Ishikawa (cell line): ENCODE measurements at regions not wholly inside any gene's neighbourhood (a gene's known extent, or its start where the extent isn't known, plus 50 kb on each side); places are given as distances from the start of the nearest gene placed in this dataset.

ENCODE experiments used
- CEBPB ChIP-seq: IDR thresholded peaks from 2 replicates; pipeline ENCODE4 v1.6.1; 2012
- CREB1 ChIP-seq: IDR thresholded peaks from 2 replicates; pipeline ENCODE4 v1.6.1; 2012; ENCODE audit warnings: low read depth
- RAD21 ChIP-seq: IDR thresholded peaks from 2 replicates; pipeline ENCODE4 v1.6.1; 2012; ENCODE audit warnings: low read depth
- TEAD4 ChIP-seq: IDR thresholded peaks from 2 replicates; pipeline ENCODE4 v1.6.1; 2012
- ZBTB7A ChIP-seq: IDR thresholded peaks from 2 replicates; pipeline ENCODE4 v1.6.1; 2012; ENCODE audit warnings: low read depth
- TF ChIP-seq, protein P1 (sequence below): IDR thresholded peaks from 2 replicates; pipeline ENCODE4 v1.6.1; 2012
- TF ChIP-seq, protein P2 (sequence below): IDR thresholded peaks from 2 replicates; pipeline ENCODE4 v1.6.1; 2012; ENCODE audit warnings: low read depth, mild to moderate bottlenecking

DNA sequence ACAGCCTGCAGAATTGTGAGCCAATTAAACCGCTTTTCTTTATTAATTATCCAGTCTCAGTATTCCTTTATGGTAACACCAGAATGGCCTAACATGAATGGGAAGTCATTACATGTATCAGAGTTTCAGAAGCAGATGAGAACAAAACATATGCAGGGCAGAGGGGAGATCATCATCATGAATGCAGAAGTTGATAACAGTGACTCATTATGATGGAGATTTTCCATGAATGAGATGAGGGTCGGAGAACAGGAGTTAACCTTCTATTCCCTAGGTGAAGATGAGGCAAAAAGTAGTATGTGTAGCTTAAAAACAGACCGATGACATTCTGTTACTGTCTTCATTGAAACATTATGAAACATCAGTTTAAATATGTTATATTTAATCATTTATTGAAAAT is 59.5 kb upstream of the PPM1B start:
- TF ChIP-seq CREB1 (no peak), TEAD4 (no peak), CEBPB (no peak), RAD21 (no peak), ZBTB7A (no peak)
- TF ChIP-seq, protein P1, sequence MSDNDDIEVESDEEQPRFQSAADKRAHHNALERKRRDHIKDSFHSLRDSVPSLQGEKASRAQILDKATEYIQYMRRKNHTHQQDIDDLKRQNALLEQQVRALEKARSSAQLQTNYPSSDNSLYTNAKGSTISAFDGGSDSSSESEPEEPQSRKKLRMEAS: no peak
- TF ChIP-seq, protein P2, sequence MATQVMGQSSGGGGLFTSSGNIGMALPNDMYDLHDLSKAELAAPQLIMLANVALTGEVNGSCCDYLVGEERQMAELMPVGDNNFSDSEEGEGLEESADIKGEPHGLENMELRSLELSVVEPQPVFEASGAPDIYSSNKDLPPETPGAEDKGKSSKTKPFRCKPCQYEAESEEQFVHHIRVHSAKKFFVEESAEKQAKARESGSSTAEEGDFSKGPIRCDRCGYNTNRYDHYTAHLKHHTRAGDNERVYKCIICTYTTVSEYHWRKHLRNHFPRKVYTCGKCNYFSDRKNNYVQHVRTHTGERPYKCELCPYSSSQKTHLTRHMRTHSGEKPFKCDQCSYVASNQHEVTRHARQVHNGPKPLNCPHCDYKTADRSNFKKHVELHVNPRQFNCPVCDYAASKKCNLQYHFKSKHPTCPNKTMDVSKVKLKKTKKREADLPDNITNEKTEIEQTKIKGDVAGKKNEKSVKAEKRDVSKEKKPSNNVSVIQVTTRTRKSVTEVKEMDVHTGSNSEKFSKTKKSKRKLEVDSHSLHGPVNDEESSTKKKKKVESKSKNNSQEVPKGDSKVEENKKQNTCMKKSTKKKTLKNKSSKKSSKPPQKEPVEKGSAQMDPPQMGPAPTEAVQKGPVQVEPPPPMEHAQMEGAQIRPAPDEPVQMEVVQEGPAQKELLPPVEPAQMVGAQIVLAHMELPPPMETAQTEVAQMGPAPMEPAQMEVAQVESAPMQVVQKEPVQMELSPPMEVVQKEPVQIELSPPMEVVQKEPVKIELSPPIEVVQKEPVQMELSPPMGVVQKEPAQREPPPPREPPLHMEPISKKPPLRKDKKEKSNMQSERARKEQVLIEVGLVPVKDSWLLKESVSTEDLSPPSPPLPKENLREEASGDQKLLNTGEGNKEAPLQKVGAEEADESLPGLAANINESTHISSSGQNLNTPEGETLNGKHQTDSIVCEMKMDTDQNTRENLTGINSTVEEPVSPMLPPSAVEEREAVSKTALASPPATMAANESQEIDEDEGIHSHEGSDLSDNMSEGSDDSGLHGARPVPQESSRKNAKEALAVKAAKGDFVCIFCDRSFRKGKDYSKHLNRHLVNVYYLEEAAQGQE: no peak
